ENCODE measurements at regions not wholly inside any gene's neighbourhood (a gene's known extent, or its start where the extent isn't known, plus 50 kb on each side); places are given as distances from the start of the nearest gene placed in this dataset.
"Not testable (repeated sequence)": the region's sequence is repeated elsewhere in the genome, so short reads cannot be mapped to it uniquely, and the experiment has no call there.

GRCh38 chr18:71362140-71362539 is 1073.3 kb downstream of the SOCS6 start:
- no peak for TF ChIP-seq POLR2A (IDR thresholded peaks at IDR 0.05; ENCODE audit: low read depth, low read length)
- no peak for FAIRE-seq
- DNase-seq (ENCODE audit: insufficient read length, low spot score) = no peak

DNA sequence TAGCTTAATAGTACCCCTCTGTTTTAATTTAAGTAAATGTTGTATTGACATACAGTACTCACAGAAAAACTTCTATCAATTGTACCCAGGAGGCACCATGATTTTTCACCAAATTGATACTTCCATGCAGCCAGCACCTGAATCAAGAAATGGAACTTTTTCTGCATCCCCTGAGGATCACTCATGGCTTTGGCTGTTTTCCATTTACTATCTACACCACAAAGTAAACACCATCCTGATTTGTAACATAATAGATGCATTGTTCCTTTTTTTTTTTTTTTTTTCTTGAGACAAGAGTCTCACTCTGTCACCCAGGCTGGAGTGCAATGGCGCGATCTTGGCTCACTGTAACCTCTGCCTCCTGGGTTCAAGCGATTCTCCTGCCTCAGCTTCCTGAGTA is 1066.8 kb downstream of the SOCS6 start:
- not testable (repeated sequence) for FAIRE-seq; DNase-seq (ENCODE audit: insufficient read length, low spot score)

DNA sequence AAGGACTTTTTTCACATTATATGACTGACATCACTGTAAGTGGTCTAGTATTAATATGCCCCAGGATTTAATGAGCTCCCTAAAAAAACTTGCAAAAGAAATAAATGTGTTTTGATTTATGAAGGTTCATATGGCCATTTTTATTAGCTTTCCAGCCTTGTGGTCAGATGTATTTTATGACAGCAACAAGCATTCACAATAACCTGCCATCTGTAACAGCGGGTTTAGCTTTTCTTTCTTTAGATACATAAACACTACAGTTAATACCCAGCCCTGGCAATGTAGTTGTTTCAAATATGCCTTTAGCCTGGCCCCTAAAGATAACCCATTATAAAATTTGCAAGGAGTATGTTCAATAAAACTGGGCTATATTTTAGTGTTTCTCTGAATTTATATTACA is 1063.8 kb downstream of the SOCS6 start:
- no peak for TF ChIP-seq POLR2A (IDR thresholded peaks at IDR 0.05; ENCODE audit: low read depth, low read length)
- DNase-seq (ENCODE audit: insufficient read length, low spot score) (no peak), FAIRE-seq (no peak)

- FAIRE-seq = no peak
- no peak for DNase-seq (ENCODE audit: insufficient read length, low spot score)
- TF ChIP-seq POLR2A (IDR thresholded peaks at IDR 0.05; ENCODE audit: low read depth, low read length) = no peak
Observed at GRCh38 chr18:71336576-71337210, 1047.8 kb downstream of the SOCS6 start.

DNA sequence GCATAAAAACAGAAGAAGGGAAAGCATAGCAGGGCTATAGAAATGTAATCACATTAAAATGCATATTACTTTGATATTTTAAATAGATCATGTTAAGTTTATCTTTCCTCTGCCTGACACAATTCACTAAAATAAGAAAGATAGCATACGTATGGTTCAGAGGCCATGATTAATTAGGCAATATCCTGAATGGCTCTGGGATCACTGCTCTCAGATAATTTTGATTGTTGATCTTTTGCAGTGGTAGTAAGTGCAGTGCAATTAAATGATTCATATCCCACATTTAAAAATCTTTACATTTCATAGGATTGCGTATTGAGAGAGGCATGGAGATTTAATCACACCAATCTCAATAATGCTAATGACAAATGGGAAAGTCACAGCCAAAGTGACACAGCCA is 1040.7 kb downstream of the SOCS6 start:
- no peak for TF ChIP-seq POLR2A (IDR thresholded peaks at IDR 0.05; ENCODE audit: low read depth, low read length)
- FAIRE-seq (no peak), DNase-seq (ENCODE audit: insufficient read length, low spot score) (no peak)

DNA sequence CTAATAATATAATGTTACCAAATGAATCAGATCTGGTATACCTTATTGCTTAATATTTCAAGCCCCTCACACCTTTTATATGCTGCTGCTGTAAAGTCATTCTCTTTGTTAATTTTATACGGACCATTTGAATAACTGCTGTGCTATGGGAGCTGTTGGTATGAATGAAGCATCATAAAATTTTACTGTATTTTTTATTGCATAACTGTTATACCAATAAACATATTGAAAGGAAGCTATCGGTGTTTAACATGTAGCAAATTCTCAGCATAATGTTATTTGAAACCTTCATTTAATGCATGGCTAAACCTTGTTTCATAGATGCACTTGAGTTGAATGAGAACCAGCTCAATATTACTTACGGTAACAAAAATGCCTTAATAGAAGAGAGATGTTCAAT is 1040.3 kb downstream of the SOCS6 start:
- FAIRE-seq (no peak), DNase-seq (ENCODE audit: insufficient read length, low spot score) (no peak)
- TF ChIP-seq POLR2A (IDR thresholded peaks at IDR 0.05; ENCODE audit: low read depth, low read length) = no peak

GRCh38 chr18:71327850-71328249 is 1039.0 kb downstream of the SOCS6 start:
- TF ChIP-seq POLR2A (IDR thresholded peaks at IDR 0.05; ENCODE audit: low read depth, low read length) = no peak

DNA sequence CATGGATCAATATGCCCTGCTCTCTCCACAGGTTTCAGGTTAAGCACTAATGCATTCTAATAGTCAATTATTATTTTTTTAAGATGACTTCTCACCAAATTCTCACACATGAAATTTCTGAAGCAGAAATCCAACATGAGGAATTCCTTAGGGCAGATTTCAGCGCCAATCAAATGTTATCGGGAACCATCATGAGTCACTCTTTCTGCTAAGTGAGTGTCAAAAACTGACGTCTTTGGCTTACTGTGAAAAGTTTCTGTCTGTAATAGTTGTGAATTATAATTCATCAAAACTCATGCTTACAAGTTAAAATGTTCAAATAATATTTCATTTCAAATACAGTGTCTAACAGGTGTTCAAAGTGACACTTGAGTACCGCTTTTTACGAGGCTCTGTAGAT is 1038.6 kb downstream of the SOCS6 start:
- DNase-seq (ENCODE audit: insufficient read length, low spot score) (no peak), FAIRE-seq (no peak)
- no peak for TF ChIP-seq POLR2A (IDR thresholded peaks at IDR 0.05; ENCODE audit: low read depth, low read length)

More at GRCh38 chr18:71327850-71328249, 1039.0 kb downstream of the SOCS6 start:
- DNase-seq (ENCODE audit: insufficient read length, low spot score) (no peak), FAIRE-seq (no peak)

DNA sequence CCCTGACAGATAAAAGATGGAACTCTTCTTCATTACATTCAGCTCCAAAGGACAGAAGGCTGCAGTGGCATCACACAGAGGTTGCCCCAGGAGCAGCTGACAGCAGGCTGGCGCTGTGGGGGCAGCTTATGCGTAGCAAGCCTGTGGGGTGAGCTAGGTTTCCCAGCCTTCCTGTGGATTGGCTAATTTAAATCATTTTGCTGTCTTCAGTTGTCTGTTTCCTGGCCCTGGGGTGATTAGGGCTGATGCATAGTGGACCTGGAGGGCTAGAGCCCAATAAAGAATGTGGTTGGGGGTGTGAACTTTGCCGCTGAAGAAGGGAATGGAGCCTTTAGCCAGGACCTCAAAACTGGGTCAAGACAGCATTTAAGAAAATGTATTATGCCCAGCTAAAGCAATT is 1038.0 kb downstream of the SOCS6 start:
- TF ChIP-seq POLR2A (IDR thresholded peaks at IDR 0.05; ENCODE audit: low read depth, low read length) = no peak
- DNase-seq (ENCODE audit: insufficient read length, low spot score) (no peak), FAIRE-seq (no peak)

DNA sequence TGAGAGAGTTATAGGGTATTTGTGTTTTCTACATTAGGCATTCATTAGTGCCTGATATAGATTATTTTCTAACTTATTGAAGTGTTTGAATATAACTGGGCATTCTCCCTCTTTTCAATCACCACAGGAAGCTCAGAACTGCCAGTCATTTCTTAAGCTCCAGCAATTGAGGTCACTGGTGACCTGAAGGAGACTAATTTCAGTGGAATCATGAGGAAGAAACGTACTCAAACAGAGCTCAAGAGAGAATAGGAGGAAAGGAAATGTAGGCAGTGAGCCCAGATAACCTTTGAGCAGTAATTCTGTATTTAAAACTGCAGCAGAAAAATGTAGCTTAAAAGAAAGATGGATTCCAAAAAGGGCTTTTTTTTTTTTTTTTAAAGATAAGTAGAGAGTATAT is 1035.5 kb downstream of the SOCS6 start:
- TF ChIP-seq POLR2A (IDR thresholded peaks at IDR 0.05; ENCODE audit: low read depth, low read length) = no peak
- FAIRE-seq (no peak), DNase-seq (ENCODE audit: insufficient read length, low spot score) (no peak)

DNA sequence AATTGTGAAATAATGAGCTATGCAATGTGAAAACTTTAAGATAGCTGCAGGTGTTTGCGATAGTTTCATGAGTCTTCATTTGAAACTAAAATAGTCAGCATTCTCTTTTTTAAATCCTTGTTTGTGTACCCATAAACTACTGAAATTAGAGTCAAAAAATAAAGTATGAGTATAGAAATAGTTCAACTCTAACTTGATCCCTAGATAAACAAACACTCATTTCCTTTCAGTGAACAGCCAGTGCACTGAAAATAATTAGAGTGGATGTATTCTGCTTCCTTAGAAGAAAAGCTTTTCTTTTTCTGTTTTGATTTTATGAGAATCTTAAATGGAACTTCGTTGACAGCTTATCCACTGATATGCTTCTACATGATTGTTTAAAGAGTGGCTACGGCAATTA is 1033.4 kb downstream of the SOCS6 start:
- no peak for DNase-seq (ENCODE audit: insufficient read length, low spot score)

GRCh38 chr18:71321319-71321718 is 1032.5 kb downstream of the SOCS6 start:
- TF ChIP-seq POLR2A (IDR thresholded peaks at IDR 0.05; ENCODE audit: low read depth, low read length) = no peak
- DNase-seq (ENCODE audit: insufficient read length, low spot score) (no peak), FAIRE-seq (no peak)

More for the DNA sequence above, 1033.4 kb downstream of the SOCS6 start:
- no peak for FAIRE-seq
- no peak for TF ChIP-seq POLR2A (IDR thresholded peaks at IDR 0.05; ENCODE audit: low read depth, low read length)

- DNase-seq (ENCODE audit: insufficient read length, low spot score) (no peak), FAIRE-seq (no peak)
- TF ChIP-seq POLR2A (IDR thresholded peaks at IDR 0.05; ENCODE audit: low read depth, low read length) = no peak
Observed at GRCh38 chr18:71304856-71305255, 1016.0 kb downstream of the SOCS6 start.

DNA sequence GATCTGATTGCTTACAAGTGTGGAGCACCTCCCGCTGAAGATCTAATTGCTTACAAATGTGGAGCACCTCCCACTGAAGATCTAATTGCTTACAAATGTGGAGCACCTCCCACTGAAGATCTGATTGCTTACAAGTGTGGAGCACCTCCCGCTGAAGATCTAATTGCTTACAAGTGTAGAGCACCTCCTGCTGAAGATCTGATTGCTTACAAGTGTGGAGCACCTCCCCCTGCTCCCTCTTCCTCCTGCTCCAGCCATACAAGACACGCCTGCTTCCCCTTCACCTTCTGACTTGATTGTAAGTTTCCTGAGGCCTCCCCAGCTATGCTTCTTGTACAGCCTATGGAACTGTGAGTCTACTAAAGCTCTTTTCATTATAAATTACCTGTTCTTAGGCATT is 1014.9 kb downstream of the SOCS6 start:
- DNase-seq (ENCODE audit: insufficient read length, low spot score); FAIRE-seq: not testable (repeated sequence)

DNA sequence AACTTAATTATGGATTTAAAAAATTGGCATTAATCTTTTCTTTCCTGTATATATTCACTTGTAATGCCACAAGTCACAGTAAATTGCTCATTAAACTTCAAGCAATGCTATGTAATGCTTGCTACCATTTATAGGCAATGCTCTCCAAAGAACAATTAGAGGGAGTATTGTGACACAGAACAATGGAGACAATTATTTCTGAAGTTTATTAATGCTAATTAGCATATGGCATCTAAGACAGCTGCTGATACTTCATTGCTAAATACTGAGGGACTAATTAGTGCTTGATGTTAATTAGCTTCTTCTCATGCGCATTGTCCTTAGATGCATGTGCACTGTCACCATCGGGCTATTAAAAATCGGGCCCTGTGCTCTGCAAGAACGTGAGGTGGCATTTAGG is 1012.8 kb downstream of the SOCS6 start:
- no peak for DNase-seq (ENCODE audit: insufficient read length, low spot score)
- no peak for FAIRE-seq
- no peak for TF ChIP-seq POLR2A (IDR thresholded peaks at IDR 0.05; ENCODE audit: low read depth, low read length)

DNA sequence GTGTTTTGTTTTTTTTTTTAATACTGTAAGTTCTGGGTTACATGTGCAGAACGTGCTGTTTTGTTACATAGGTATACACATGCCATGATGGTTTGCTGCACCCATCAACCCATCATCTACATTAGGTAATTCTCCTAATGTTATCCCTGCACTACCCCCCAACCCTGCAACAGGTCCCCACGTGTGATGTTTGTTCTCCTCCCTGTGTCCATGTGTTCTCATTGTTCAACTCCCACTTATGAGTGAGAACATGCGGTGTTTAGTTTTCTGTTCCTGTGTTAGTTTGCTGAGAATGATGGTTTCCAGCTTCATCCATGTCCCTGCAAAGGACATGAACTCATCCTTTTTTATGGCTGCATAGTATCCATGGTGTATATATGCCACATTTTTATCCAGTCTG is 1005.4 kb downstream of the SOCS6 start:
- FAIRE-seq = not testable (repeated sequence)

More for the DNA sequence above, 1005.4 kb downstream of the SOCS6 start:
- DNase-seq (ENCODE audit: insufficient read length, low spot score) = not testable (repeated sequence)

All from H54 (cell line).